Prostate gland (tissue), 2 donors: ENCODE measurements at regions not wholly inside any gene's neighbourhood (a gene's known extent, or its start where the extent isn't known, plus 50 kb on each side); places are given as distances from the start of the nearest gene placed in this dataset.
"Not testable (repeated sequence)": the region's sequence is repeated elsewhere in the genome, so short reads cannot be mapped to it uniquely, and the experiment has no call there.

Experiments used
- DNase-seq: peaks from one replicate; pipeline ENCODE4 v3.0.0-alpha.2; 2019; ENCODE audit warnings: low spot score
- H3K27ac ChIP-seq, 2 donors: fragments of 200-600 bp; sonication (generic); 2 replicates each; pipeline ENCODE4 v1.5.1; 2017 to 2019
- H3K27me3 ChIP-seq: fragments of 200-600 bp; sonication (generic); replicated peaks from 2 replicates; pipeline ENCODE4 v1.5.1; 2019; ENCODE audit not compliant: insufficient read depth
- H3K36me3 ChIP-seq, 2 donors: fragments of 200-600 bp; sonication (generic); 1 replicate in 1 of 2; 2 replicates in 1 of 2; pipeline versions ENCODE4 v1.5.1 to v1.8.1; 2017 to 2019
- H3K4me1 ChIP-seq: fragments of 200-600 bp; sonication (generic); replicated peaks from 2 replicates; pipeline ENCODE4 v1.5.1; 2019
- H3K4me3 ChIP-seq, 2 donors: fragments of 200-600 bp; sonication (generic); 2 replicates each; pipeline ENCODE4 v1.5.1; 2017 to 2019
- H3K9me3 ChIP-seq: fragments of 200-600 bp; sonication (generic); 2 replicates; pipeline ENCODE4 v1.5.1; 2017
- CTCF ChIP-seq, 4 experiments: fragments of 200-600 bp in 2 of 4; fragments of 450-650 bp in 2 of 4; sonication (generic) in 2 of 4; IDR thresholded peaks; 1 replicate in 3 of 4; 2 replicates in 1 of 4; pipeline ENCODE4 v1.5.1; 2016 to 2019; ENCODE audit warnings: antibody characterized with exemption in 4 of 4, mild to moderate bottlenecking in 2 of 4, moderate library complexity in 2 of 4
- POLR2A ChIP-seq: fragments of 450-650 bp; IDR thresholded peaks from one replicate; pipeline ENCODE4 v1.6.1; 2016; ENCODE audit warnings: antibody characterized with exemption, mild to moderate bottlenecking
- POLR2AphosphoS5 ChIP-seq: sonication (generic); formaldehyde crosslinking; IDR thresholded peaks from one replicate; pipeline ENCODE4 v1.6.1; 2017; ENCODE audit warnings: antibody characterized with exemption
- WGBS: methylation state at CpG from one replicate; pipeline ENCODE4 v1.1.5; 2018; 5-methylcytosine and 5-hydroxymethylcytosine counted together
- intact Hi-C: fragments of 100-400 bp; cut with DNase I; formaldehyde crosslinking; loops from one replicate; pipeline ENCODE4 v1.14.2; 2022

- 80% methylated on average over 7 of the region's 7 CpGs for WGBS
- H3K4me1 ChIP-seq, result no peaks in the 10 kb centered on the region
- TF ChIP-seq POLR2AphosphoS5 (no peak), CTCF (IDR thresholded peaks at IDR 0.05) (no peak), POLR2A (no peak)
- no peak overlapping the region for H3K4me3 ChIP-seq
- no peak for DNase-seq
- intact Hi-C loops, result no loop called here
- H3K27ac ChIP-seq, result no peak overlapping the region
- no peaks in the 10 kb centered on the region for H3K36me3 ChIP-seq
- no peaks in the 10 kb centered on the region for H3K27me3 ChIP-seq
- H3K9me3 ChIP-seq, result no peaks in the 10 kb centered on the region
Measured at GRCh38 chr1:96581772-96582171, 139.8 kb upstream of the PTBP2 start.

- H3K36me3 ChIP-seq, result no peaks in the 10 kb centered on the region
- H3K27me3 ChIP-seq, result no peaks in the 10 kb centered on the region
- no peak overlapping the region for H3K27ac ChIP-seq
- TF ChIP-seq POLR2AphosphoS5 (no peak), POLR2A (no peak), CTCF (IDR thresholded peaks at IDR 0.05) (no peak)
- no peaks in the 10 kb centered on the region for H3K9me3 ChIP-seq
- H3K4me1 ChIP-seq, result no peaks in the 10 kb centered on the region
- DNase-seq, result no peak
- intact Hi-C loops, result no loop called here
- H3K4me3 ChIP-seq, result no peak overlapping the region
Measured at GRCh38 chr1:96583903-96584302, 137.7 kb upstream of the PTBP2 start.

- TF ChIP-seq POLR2AphosphoS5, result no peak
- TF ChIP-seq CTCF (IDR thresholded peaks at IDR 0.05), result no peak
- TF ChIP-seq POLR2A, result no peak
- H3K9me3 ChIP-seq, result no peaks in the 10 kb centered on the region
- WGBS, result 54% methylated on average over 4 of the region's 4 CpGs
- no peak overlapping the region for H3K4me3 ChIP-seq
- H3K27ac ChIP-seq, result no peak overlapping the region
- H3K27me3 ChIP-seq, result no peaks in the 10 kb centered on the region
- no peak for DNase-seq
- no peaks in the 10 kb centered on the region for H3K36me3 ChIP-seq
- intact Hi-C loops, result no loop called here
- no peaks in the 10 kb centered on the region for H3K4me1 ChIP-seq
Measured at GRCh38 chr1:96587222-96587621, 134.4 kb upstream of the PTBP2 start.

- 27% methylated on average over 1 of the region's 1 CpG for WGBS
- H3K27ac ChIP-seq, result no peak overlapping the region
- no peaks in the 10 kb centered on the region for H3K36me3 ChIP-seq
- intact Hi-C loops, result no loop called here
- H3K4me3 ChIP-seq, result no peak overlapping the region
- no peaks in the 10 kb centered on the region for H3K27me3 ChIP-seq
- no peaks in the 10 kb centered on the region for H3K4me1 ChIP-seq
- no peak for TF ChIP-seq CTCF (IDR thresholded peaks at IDR 0.05)
- no peak for DNase-seq
- H3K9me3 ChIP-seq, result no peaks in the 10 kb centered on the region
Measured at GRCh38 chr1:96588416-96588995, 133.1 kb upstream of the PTBP2 start.

GRCh38 chr1:96595530-96595929 lies 126.1 kb upstream of the PTBP2 start:
- H3K27ac ChIP-seq, result not testable (repeated sequence)
- WGBS, result 100% methylated on average over 2 of the region's 2 CpGs

More at GRCh38 chr1:96595530-96595929, 126.1 kb upstream of the PTBP2 start:
- not testable (repeated sequence) for DNase-seq, H3K9me3 ChIP-seq, H3K4me1 ChIP-seq, H3K4me3 ChIP-seq, H3K36me3 ChIP-seq, H3K27me3 ChIP-seq
- intact Hi-C loops, result loop anchor here (10.0 kb wide), 1 partner anchor 61 kb away; no protein-coding TSS in a partner anchor
